ENCODE measurements at regions not wholly inside any gene's neighbourhood (a gene's known extent, or its start where the extent isn't known, plus 50 kb on each side); places are given as distances from the start of the nearest gene placed in this dataset.

GRCh38 chr7:37504801-37505200, 56.1 kb upstream of the ELMO1 start:
- DNase-seq (ENCODE audit: low spot score) (no peak), FAIRE-seq (no peak)

GRCh38 chr7:37505750-37506353, 57.2 kb upstream of the ELMO1 start:
- no peak for FAIRE-seq
- DNase-seq (ENCODE audit: low spot score): no peak

GRCh38 chr7:37508118-37508517, 59.5 kb upstream of the ELMO1 start:
- FAIRE-seq: no peak

GRCh38 chr7:37510043-37510634, 61.5 kb upstream of the ELMO1 start:
- DNase-seq (ENCODE audit: low spot score) (peak; percentile 32), FAIRE-seq (no peak)

More at GRCh38 chr7:37508118-37508517, 59.5 kb upstream of the ELMO1 start:
- DNase-seq (ENCODE audit: low spot score): no peak

GRCh38 chr7:37511915-37512314, 63.3 kb upstream of the ELMO1 start:
- no peak for FAIRE-seq
- no peak for DNase-seq (ENCODE audit: low spot score)

GRCh38 chr7:37514497-37514896, 65.8 kb upstream of the ELMO1 start:
- FAIRE-seq (no peak), DNase-seq (ENCODE audit: low spot score) (no peak)

GRCh38 chr7:37516664-37517063, 68.0 kb upstream of the ELMO1 start:
- FAIRE-seq: no peak

GRCh38 chr7:37518266-37518665, 69.6 kb upstream of the ELMO1 start:
- DNase-seq (ENCODE audit: low spot score) (no peak), FAIRE-seq (no peak)

More at GRCh38 chr7:37516664-37517063, 68.0 kb upstream of the ELMO1 start:
- no peak for DNase-seq (ENCODE audit: low spot score)

- DNase-seq (ENCODE audit: low spot score) (no peak), FAIRE-seq (no peak)
Measured at GRCh38 chr7:37524056-37524455, 75.4 kb upstream of the ELMO1 start.

GRCh38 chr7:37524797-37525196, 76.1 kb upstream of the ELMO1 start:
- FAIRE-seq (no peak), DNase-seq (ENCODE audit: low spot score) (no peak)

- DNase-seq (ENCODE audit: low spot score): no peak
- FAIRE-seq: no peak
Measured at GRCh38 chr7:37526623-37527022, 78.0 kb upstream of the ELMO1 start.

GRCh38 chr7:37527109-37527508, 78.4 kb upstream of the ELMO1 start:
- DNase-seq (ENCODE audit: low spot score) (no peak), FAIRE-seq (no peak)

GRCh38 chr7:37531225-37531624, 82.6 kb upstream of the ELMO1 start:
- no peak for DNase-seq (ENCODE audit: low spot score)
- no peak for FAIRE-seq

GRCh38 chr7:37532636-37533035, 84.0 kb upstream of the ELMO1 start:
- no peak for DNase-seq (ENCODE audit: low spot score)
- no peak for FAIRE-seq

GRCh38 chr7:37534893-37535610, 86.4 kb upstream of the ELMO1 start:
- no peak for FAIRE-seq
- DNase-seq (ENCODE audit: low spot score): no peak

GRCh38 chr7:37535841-37536240, 87.2 kb upstream of the ELMO1 start:
- DNase-seq (ENCODE audit: low spot score) (no peak), FAIRE-seq (no peak)

- no peak for DNase-seq (ENCODE audit: low spot score)
- no peak for FAIRE-seq
Measured at GRCh38 chr7:37536706-37537105, 88.0 kb upstream of the ELMO1 start.

GRCh38 chr7:37537439-37537838, 88.8 kb upstream of the ELMO1 start:
- DNase-seq (ENCODE audit: low spot score): no peak
- no peak for FAIRE-seq

GRCh38 chr7:37538945-37539344, 90.3 kb upstream of the ELMO1 start:
- FAIRE-seq (peak; percentile 35), DNase-seq (ENCODE audit: low spot score) (no peak)

GRCh38 chr7:37540917-37541316, 92.3 kb upstream of the ELMO1 start:
- DNase-seq (ENCODE audit: low spot score) (no peak), FAIRE-seq (peak; percentile 53)

- DNase-seq (ENCODE audit: low spot score): no peak
- no peak for FAIRE-seq
Measured at GRCh38 chr7:37541810-37542443, 93.3 kb upstream of the ELMO1 start.
